ENCODE measurements at regions not wholly inside any gene's neighbourhood (a gene's known extent, or its start where the extent isn't known, plus 50 kb on each side); places are given as distances from the start of the nearest gene placed in this dataset.
A peak's percentile ranks its signal among the peaks of the same experiment; 100 is the strongest.

- H3K4me2 ChIP-seq (ENCODE audit: low read length): no peak overlapping the region
- H3K36me3 ChIP-seq (ENCODE audit: insufficient read depth, low read length): no peaks in the 10 kb centered on the region
- no peaks in the 10 kb centered on the region for H3K4me1 ChIP-seq (ENCODE audit: insufficient read depth, low read length, poor library complexity, severe bottlenecking)
- H4K20me1 ChIP-seq (ENCODE audit: insufficient read depth, low read length): no peaks in the 10 kb centered on the region
- intact Hi-C loops (cut with micrococcal nuclease; ENCODE audit: unreplicated experiment): no loop called here
- H2AFZ ChIP-seq (ENCODE audit: low read length): no peak overlapping the region
- POLR2A ChIA-PET: interaction anchor here (0.5 to 0.6 kb wide), 3 partner anchors 18 to 218 kb away, joined by 3 to 5 read pairs (median 3); no protein-coding TSS in a partner anchor
- H3K79me2 ChIP-seq (ENCODE audit: insufficient read depth, low read depth, low read length): no peaks in the 10 kb centered on the region
- no peaks in the 10 kb centered on the region for H3K9me2 ChIP-seq (ENCODE audit: insufficient read depth, low read length)
- H3K9me3 ChIP-seq (ENCODE audit: low read length): no peaks in the 10 kb centered on the region
- DNase-seq (ENCODE audit: low spot score): peak; percentile 36
- no peak overlapping the region for H3K4me3 ChIP-seq (ENCODE audit: low read depth, low read length, poor library complexity, severe bottlenecking)
- no peak for TF ChIP-seq EZH2phosphoT487 (IDR thresholded peaks at IDR 0.05; ENCODE audit: borderline replicate concordance, low read depth, low read length)
- TF ChIP-seq CTCF (conservative IDR thresholded peaks at IDR 0.05; ENCODE audit: low read length): peak; percentile 89
- no TSS peak for BruUV-seq (replicated peaks)
- CTCF ChIA-PET (ENCODE audit: unreplicated experiment): interaction anchor here (1.5 kb wide), 1 partner anchor 12 kb away, joined by 5 read pairs; no protein-coding TSS in a partner anchor
- H3K27ac ChIP-seq (ENCODE audit: low read depth, low read length, poor library complexity, severe bottlenecking): no peak overlapping the region
Observed at GRCh38 chr10:117442944-117443685, 67.9 kb upstream of the PDZD8 start.

- Histone ChIP-seq H4K20me1 (ENCODE audit: insufficient read depth, low read length) (no peaks in the 10 kb centered on the region), H3K79me2 (ENCODE audit: insufficient read depth, low read depth, low read length) (no peaks in the 10 kb centered on the region), H3K27ac (ENCODE audit: low read depth, low read length, poor library complexity, severe bottlenecking) (no peak overlapping the region), H3K9me3 (ENCODE audit: low read length) (no peaks in the 10 kb centered on the region), H3K4me1 (ENCODE audit: insufficient read depth, low read length, poor library complexity, severe bottlenecking) (no peaks in the 10 kb centered on the region), H2AFZ (ENCODE audit: low read length) (no peak overlapping the region), H3K4me2 (ENCODE audit: low read length) (no peak overlapping the region), H3K4me3 (ENCODE audit: low read depth, low read length, poor library complexity, severe bottlenecking) (no peak overlapping the region), H3K9me2 (ENCODE audit: insufficient read depth, low read length) (no peaks in the 10 kb centered on the region), H3K36me3 (ENCODE audit: insufficient read depth, low read length) (no peaks in the 10 kb centered on the region)
- TF ChIP-seq CTCF (conservative IDR thresholded peaks at IDR 0.05; ENCODE audit: low read length) (no peak), EZH2phosphoT487 (IDR thresholded peaks at IDR 0.05; ENCODE audit: borderline replicate concordance, low read depth, low read length) (no peak)
- intact Hi-C loops (cut with micrococcal nuclease; ENCODE audit: unreplicated experiment): no loop called here
- CTCF ChIA-PET (ENCODE audit: unreplicated experiment): interaction anchor here (1.5 kb wide), 1 partner anchor 11 kb away, joined by 5 read pairs; no protein-coding TSS in a partner anchor
- BruUV-seq (replicated peaks): no TSS peak
- DNase-seq (ENCODE audit: low spot score): no peak
- POLR2A ChIA-PET: no interaction called here
Observed at GRCh38 chr10:117442521-117442920, 67.3 kb upstream of the PDZD8 start.

GRCh38 chr10:117441812-117442443 lies 66.7 kb upstream of the PDZD8 start:
- H3K36me3 ChIP-seq (ENCODE audit: insufficient read depth, low read length): no peaks in the 10 kb centered on the region
- H3K9me3 ChIP-seq (ENCODE audit: low read length): no peaks in the 10 kb centered on the region
- H3K27ac ChIP-seq (ENCODE audit: low read depth, low read length, poor library complexity, severe bottlenecking): no peak overlapping the region
- ChIA-PET POLR2A (no interaction called here), CTCF (ENCODE audit: unreplicated experiment) (interaction anchor here (1.5 kb wide), 1 partner anchor 11 kb away, joined by 5 read pairs; no protein-coding TSS in a partner anchor)
- no peaks in the 10 kb centered on the region for H3K9me2 ChIP-seq (ENCODE audit: insufficient read depth, low read length)
- no peaks in the 10 kb centered on the region for H3K79me2 ChIP-seq (ENCODE audit: insufficient read depth, low read depth, low read length)
- TF ChIP-seq EZH2phosphoT487 (IDR thresholded peaks at IDR 0.05; ENCODE audit: borderline replicate concordance, low read depth, low read length) (no peak), CTCF (conservative IDR thresholded peaks at IDR 0.05; ENCODE audit: low read length) (no peak)
- H4K20me1 ChIP-seq (ENCODE audit: insufficient read depth, low read length): no peaks in the 10 kb centered on the region
- no peak overlapping the region for H3K4me2 ChIP-seq (ENCODE audit: low read length)
- no peak overlapping the region for H3K4me3 ChIP-seq (ENCODE audit: low read depth, low read length, poor library complexity, severe bottlenecking)
- no TSS peak for BruUV-seq (replicated peaks)
- peak; percentile 2 for DNase-seq (ENCODE audit: low spot score)
- intact Hi-C loops (cut with micrococcal nuclease; ENCODE audit: unreplicated experiment): no loop called here
- H2AFZ ChIP-seq (ENCODE audit: low read length): no peak overlapping the region
- H3K4me1 ChIP-seq (ENCODE audit: insufficient read depth, low read length, poor library complexity, severe bottlenecking): no peaks in the 10 kb centered on the region

All from OCI-LY7 (cell line).